Activated CD4-positive, CD25-positive, alpha-beta regulatory T cell (primary cell): ENCODE measurements at regions not wholly inside any gene's neighbourhood (a gene's known extent, or its start where the extent isn't known, plus 50 kb on each side); places are given as distances from the start of the nearest gene placed in this dataset.
"Not testable (repeated sequence)": the region's sequence is repeated elsewhere in the genome, so short reads cannot be mapped to it uniquely, and the experiment has no call there.

Experiments used
- DNase-seq, 4 experiments: peaks; one replicate each; lab custom pipeline; 2025; lab: John Stamatoyannopoulos, UW

DNA sequence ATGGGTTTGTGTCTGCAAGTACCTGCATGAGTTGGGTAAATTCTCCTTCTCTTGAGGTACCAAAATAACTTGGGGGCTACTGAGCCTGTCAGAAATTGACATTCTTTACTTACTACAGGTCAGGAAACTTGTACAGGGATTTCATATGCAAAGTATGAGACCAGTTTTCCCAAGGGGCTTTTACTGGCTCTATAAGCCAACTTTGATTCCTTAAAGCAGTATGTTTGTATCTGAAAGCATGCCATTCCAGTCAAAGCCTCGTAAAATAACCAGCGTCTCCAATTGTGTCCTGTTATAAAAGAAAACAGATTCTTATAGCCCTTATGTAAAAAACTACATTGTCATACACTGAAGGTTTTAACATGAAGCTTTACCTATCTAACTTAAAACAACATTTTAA lies 90.2 kb downstream of the ZNF467 start:
- no peak for DNase-seq

DNA sequence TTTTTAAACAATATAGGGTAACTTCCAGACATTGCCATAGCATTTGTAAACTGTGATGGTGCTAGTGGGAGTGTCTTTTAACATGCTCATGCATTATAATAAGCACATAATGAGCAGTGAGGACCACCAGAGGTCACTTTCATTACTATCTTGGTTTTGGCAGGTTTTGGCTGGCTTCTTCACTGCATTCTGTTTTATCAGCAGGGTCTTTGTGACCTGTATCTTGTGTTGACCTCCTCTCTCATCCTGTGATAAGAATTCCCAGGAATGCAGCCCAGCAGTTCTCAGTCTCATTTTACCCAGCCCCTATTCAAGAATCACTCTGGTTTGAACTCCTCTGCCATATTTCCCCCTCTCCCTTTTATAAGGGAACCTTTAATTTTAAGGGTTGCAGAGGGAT lies 91.3 kb downstream of the ZNF467 start:
- no peak for DNase-seq

DNA sequence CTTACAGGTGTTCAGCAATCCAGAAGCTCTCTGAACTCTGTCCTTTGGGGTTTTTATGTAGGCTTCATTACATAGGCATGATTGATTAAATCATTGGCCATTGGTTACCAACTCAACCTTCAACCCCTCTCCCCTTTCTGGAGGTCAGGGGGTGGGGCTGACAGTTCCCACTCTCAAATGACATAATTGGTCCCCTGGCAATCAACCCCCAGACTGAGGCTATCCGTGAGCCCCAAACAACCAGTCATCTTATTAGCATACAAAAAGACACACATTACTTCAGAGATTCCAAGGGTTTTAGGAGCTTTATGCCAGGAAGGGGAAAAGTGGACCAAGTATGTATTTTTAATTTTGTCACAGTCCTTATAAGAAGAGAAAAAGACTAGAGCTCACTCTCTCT lies 92.1 kb downstream of the ZNF467 start:
- no peak for DNase-seq

DNA sequence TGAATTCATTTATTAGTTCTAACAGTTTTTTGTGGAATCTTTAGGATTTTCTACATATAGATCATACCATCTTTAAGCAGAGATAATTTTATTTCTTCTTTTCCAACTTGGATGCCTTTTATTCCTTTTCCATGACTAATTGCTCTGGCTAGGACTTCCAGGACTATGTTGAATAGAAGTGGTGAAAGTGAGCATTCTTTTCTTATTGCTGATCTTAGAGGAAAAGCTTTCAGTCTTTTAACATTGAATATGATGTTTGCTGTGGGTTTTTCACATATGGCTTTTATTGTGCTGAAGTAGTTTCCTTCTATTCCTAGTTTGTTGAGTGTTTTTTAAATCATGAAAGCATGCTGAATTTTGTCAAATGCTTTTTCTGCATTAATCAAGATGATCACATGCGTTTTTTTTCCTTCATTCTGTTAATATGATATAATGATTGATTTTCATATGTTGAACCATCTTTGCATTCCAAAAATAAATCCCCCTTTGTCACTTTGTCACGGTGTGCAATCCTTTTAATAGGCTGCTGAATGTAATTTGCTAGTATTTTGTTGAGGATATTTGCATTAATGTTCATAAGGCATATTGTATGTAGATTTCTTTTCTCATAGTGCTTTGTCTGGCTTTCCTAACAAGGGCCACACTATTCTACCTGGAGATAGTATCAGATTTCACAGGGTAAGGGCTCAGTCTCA lies 92.9 kb downstream of the ZNF467 start:
- DNase-seq, result no peak

DNA sequence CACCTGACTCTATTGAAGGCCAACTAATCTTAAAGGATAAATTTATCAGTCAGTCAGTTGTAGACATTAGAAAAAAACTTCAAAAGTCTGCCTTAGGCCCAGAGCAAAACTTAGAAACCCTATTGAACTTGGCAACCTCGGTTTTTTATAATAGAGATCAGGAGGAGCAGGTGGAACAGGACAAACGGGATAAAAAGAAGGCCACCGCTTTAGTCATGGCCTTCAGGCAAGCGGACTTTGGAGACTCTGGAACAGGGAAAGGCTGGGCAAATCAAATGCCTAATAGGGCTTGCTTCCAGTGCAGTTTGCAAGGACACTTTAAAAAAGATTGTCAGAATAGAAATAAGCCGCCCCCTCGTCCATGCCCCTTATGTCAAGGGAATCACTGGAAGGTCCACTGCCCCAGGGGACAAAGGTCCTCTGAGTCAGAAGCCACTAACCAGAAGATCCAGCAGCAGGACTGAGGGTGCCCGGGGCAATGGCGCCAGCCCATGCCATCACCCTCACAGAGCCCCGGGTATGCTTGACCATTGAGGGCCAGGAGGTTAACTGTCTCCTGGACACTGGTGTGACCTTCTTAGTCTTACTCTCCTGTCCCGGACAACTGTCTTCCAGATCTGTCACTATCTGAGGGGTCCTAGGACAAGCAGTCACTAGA lies 98.5 kb downstream of the ZNF467 start:
- DNase-seq, result not testable (repeated sequence)

DNA sequence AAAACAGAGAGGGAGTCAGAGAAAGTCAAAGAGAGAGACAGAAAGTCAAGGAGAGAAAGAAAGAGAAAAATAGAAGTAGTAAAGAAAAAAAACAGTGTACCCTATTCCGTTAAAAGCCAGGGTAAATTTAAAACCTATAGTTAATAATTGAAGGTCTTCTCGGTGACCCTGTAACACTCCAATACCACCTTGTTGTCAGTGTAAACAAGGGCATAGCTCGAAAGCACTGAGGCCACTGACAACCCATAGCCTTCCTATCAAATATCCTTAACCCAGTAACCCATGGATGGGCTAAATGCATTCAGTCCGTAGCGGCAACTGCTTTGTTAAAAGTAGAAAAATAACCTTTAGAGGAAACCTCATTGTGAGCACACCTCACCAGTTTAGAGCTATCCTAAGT lies 100.4 kb downstream of the ZNF467 start:
- no peak for DNase-seq

DNA sequence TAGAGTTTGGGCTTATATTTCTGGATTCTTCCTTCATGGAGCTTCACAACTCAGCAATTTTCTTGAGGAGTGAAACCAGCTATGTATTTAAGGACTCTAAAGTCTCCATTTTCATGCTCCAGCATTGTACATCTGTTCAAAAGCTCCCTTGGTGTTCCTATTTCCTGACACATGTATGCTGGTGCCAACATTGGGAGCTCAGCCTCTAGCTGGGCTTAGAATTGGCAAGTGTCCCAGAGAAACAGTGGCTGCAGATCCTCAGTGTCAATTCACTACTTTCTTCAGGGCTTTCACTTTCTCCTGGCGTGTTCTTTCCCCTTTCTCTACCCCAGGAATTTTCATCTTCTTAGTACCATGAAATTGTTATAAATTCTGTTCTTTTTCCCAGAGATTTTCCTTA lies 103.1 kb downstream of the ZNF467 start:
- DNase-seq, result no peak

DNA sequence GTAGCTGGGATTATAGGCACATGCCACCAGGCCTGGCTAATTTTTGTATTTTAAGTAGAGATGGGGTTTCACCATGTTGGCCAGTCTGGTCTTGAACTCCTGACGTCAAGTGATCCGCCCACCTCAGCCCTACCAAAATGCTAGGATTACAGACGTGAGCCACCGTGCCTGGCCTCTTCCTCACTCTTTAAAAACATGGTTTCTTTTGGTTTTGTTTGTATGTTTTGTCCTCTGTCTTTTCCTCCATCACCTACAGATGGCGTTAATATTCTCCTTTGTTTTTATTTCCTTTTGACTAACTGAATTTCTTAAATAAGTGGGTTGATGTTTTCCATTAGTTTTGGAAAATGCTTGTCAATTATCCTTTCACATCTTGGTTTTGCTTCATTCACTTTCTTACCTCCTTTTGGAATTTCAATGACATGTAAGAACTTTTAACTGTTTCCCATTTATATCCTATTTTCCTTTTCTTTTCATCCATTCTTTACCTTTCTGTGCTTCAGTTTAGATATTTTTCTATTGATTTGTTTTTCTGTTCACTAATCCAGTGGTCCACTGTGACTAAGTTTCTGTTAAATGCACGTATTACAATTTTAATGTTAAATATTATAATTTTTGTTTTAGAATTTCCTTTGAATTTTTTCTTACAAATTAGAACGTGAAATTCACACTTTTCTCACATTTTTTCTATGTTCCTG lies 104.1 kb downstream of the ZNF467 start:
- no peak for DNase-seq

DNA sequence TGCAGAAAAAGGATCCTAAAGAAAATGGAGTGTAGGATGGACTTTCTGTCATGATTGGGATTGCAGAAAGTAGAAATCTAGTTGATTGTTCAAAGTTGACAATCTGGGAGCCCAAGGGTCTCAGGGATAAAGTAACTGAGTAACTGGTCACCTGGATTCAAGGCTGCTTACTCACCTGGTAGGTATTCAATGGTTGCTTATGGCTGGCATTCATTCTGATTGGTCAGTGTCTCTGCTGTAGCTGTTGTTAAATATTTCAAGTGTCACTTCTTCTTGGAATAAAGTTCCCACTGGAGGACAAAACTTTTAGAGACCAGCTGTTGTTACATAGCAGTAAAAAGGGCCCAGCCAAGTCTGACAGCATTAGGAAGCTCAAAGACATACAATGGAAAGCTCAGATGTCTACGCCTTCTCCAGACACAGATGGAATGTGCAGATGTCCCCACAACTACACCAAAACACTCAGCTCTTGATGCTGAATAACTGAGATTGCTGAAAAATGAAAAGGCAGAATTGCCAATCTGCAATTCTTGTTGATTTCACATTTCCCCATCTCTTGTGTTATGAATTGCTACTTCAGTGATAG lies 106.9 kb downstream of the ZNF467 start:
- no peak for DNase-seq

DNA sequence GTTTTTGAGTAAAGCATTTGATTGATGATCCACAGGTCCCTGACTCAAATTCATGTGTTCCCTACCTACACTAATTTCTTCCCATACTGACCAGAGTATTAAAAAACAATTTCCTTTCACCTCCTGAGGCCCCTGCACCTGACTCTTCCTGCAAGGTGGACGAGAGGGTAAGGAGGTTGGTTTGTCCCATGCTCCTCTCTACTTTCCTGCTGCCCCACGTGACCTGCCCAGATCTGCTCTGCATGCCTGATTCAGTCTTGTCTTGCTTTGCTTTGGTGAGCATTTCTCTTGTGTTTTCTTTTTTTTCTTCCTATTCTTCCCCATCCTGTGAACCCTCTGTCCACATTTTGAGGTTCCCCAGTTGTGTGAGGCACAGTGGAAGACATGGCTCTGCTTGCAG lies 107.8 kb downstream of the ZNF467 start:
- not testable (repeated sequence) for DNase-seq

DNA sequence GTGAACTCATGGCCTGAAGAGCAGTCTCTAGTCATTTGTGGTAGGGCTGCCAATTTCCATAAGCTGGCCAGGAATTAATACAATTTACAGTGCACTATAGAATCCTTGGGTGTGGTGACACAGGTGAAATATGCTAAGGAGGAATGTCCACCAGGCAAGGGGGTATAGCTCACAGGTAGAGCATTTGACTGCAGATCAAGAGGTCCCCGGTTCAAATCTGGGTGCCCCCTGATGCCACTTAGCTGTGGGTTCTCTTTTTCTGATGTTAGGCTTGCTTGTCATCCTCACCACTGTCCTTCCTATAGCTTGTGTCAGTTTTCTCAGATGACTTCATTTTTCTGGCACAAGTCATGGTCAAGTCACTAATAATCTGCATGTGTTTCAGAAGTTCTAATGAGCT lies 108.7 kb downstream of the ZNF467 start:
- DNase-seq, result no peak

DNA sequence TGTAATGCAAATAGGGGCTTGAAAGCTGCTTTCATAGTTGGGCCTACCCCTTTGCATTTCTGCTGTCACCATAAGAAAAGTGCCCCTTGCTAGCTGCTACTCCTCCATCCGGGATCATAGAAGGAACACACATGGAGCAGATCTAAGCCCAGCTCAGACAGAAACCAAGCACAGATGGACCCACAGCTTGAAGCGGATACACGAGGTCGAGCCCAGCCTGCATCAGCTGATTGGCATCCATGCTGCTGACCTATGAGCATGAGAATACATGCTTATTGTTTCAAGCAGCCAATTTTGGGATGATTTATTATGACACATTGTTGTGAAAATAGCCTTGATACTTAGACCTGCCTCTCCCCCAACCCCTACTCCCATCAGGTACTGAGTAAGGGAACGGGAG lies 109.2 kb downstream of the ZNF467 start:
- DNase-seq, result no peak

DNA sequence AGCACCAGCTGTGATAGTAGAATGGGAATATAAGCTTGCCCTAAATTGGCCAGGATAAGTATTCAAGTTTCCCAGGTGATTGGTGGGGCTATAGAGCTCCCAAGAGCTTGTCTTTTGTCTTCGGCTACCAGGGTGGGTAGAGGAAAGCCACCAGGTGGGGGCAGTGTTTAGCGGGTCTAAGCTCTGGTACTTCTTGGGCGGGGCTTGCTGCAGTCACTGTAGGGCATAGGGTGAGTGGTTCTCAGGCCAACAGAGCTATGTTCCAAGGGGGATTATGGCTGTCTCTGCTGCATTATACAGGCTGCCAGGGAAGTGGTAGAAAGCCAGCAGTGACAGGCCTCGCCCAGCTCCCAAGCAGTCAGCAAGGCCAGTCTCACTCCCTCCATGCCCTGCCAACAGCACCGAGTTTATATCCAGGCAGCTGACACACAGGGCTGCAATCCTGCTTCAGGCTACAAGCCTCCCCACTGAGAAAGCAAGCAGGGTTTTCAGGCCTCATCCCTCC lies 110.7 kb downstream of the ZNF467 start:
- DNase-seq, result peak in 3 of 4 experiments; percentile 18 to 45 (median 30)

DNA sequence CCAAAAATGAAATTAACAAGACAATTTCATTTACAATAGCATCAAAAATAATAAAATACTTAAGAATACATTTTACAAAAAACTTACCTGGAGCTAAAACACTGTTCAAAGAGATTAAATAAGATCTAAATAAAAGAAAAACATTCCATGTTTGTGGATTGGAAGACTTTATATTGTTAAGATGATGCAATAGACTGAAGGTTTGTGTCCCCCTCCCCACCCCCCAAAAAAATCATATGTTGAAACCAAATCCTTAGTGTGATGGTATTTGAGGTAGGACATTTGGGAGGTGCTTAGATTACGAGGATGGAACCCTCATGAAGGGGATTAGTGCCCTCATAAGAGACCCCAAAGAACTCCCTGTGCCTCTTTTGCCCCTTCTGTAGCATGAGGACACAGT lies 117.6 kb downstream of the ZNF467 start:
- no peak for DNase-seq

DNA sequence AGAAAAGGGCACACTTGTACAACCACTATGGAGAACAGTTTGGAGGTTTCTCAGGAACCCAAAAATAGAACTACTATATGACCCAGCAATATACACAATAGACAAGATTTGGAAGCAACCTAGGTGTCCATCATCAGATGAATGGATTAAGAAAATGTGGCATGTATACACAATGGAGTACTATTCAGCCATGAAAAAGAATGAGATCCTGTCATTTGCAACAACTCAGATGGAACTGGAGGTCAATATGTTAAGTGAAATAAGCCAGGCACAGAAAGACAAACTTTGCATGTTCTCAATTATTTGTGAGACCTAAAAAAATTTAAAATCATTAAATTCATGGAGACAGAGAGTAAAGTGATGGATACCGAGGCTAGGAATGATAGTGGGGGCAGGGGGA lies 118.8 kb downstream of the ZNF467 start:
- DNase-seq, result no peak

DNA sequence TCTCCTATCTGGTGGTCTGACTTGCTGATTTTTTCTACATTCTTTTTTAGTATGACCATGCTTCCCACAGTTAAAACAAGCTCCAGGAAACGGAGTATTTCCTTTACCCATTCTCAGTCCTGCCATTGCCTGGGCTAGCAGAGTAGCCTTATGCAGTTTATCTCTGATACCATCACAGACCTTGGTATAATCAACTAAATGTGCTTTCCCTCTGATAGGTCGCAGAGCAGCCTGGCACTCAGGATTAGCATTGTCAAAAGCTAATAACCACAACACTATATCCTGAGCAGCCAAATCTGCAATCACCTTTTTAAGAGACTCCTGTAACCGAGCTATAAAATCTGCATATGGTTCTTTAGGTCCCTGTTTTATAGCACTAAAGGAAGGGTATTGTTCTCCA lies 123.2 kb downstream of the ZNF467 start:
- DNase-seq, result not testable (repeated sequence)

DNA sequence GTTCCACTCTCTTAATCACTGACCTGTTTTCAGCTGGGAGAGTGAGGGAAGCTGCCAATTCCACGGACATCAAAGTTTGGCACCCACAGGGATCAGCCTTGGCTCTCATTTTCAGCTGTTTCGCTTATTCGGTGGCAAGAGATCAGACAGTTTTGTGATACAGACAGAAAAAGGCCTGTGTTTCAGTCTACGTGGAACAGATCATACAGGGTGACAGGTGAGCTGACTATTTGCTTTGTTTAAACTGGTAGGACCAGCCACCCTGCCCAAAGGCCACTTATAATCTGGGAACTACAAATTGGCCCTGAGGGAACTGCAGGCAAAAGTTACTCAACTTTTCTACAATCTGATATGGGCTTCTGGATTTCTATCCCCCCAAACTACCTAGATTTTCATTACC lies 128.6 kb downstream of the ZNF467 start:
- no peak for DNase-seq

DNA sequence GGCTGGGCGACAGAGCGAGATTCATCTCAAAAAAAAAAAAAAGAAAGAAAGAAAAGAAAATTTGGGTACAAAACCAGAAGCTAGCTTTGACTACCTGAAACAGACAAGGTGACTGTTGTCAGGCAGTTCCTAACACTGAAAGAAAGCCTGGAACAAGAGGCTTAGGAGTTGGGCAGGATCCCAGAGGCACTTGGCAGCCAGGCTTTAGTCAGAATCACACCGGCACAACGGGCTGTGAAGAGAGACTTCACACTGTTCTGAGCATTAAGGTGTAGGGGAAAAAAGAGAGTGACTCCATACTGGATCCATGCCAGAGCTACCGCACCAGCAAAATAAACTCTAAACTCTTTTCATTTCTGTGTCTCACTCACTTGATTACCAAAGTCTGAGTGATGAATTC lies 130.8 kb downstream of the ZNF467 start:
- no peak for DNase-seq

DNA sequence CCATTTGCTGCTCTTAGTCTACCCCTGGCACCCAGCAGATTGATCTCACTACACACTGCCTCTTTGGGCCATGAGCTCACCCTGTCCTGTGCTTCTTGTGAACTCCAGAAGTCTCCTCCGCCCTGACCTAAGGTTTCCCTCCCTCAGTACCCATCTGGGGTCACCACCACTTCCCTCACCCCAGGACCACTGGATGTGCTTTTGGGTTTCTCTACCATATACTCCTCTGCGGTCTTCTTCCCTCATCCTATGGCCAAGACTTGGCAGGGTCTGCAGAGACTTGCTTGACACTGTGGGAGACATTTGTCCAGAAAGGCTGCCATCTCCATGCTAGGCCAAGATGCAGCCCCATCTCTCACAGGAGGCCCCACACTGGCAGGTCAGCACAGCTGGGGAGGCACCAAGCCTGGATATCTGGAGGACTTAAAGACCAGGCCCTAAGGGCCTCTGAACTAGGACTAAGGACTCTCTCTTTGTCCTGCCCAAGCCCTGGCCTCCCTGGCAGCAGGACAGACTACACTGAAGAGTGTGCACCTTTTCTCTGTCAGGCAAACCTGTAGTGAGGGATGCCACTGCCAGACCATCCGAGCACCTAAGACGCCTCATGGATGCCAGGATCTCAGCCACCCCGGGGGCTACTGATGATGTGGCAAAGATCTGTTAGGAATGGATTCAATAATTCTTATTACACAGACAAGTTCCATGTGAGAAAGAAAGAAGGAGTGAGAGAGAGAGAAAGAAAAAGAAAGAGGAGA lies 134.6 kb downstream of the ZNF467 start:
- no peak for DNase-seq

DNA sequence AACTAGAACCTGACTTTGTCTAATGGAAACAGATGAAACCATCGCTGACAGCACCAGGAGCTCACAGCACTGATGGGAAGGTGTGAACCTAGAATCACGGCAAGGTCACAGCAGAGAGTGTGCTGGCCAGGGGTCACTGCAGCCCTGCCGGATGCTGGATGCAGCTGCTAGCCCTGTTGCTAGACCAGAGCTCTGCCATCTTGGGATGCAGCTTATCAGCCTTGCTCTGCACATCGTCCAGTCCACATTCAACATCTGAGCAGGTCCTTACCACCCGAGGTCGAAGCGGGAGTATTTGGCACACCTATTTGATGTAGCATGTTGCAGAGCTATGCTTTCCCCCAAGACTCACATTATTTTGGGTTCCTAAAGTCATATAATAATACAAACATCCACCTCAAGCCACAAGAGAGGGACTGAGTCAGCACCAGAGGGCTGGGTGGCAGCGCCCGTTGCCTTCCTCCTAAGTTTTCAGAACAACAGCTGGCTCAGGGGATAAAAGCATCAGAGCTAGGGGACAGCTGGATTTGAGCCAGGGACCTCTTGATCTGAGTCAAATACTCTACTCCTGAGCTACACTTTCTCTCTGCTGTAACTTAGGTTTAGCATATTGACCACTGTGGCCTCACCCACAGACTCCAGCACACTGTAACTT lies 135.3 kb downstream of the ZNF467 start:
- DNase-seq, result no peak

DNA sequence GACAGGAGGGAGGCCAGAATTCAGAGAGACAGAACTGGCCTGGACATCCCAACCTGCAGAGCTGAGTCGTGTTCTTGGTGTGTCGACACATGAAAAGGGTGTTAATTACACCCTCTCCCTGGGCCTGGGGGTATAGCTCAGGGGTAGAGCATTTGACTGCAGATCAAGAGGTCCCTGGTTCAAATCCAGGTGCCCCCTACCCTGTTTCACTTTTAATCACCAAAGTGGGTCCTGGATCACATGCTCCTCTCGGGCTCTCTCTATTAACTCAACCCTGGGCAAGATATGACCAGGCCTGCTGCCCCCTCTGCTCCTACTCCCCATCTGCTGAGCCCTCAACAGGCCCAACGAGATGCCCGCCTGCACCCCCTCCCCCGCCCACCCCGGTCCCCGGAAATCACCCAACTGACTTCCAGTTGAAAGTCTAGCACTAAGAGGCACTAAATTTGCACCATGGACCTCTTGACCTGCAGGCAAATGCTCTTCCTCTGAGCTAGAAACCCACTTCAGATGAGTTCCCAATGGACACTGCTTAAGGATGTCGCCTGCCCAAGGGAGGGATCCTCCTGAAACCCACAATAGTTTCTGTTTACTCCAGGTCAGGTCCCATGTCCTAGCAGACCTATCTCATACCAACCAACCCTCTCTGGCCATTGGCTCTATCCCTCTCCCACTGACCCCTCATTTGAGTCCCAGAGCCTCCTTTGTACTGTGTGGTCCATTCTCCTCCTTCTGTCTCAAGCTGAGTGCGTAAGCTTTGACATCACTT lies 137.6 kb downstream of the ZNF467 start:
- no peak for DNase-seq
